Heart left ventricle (tissue), 16 donors: ENCODE measurements at regions not wholly inside any gene's neighbourhood (a gene's known extent, or its start where the extent isn't known, plus 50 kb on each side); places are given as distances from the start of the nearest gene placed in this dataset.

ENCODE experiments used
- ATAC-seq, 4 donors: fragments of 200-7000 bp; cut with Tn5 transposase; one replicate each; pipeline ENCODE4 v1.9.1; 2020 to 2022; ENCODE audit warnings: moderate library complexity in 4 of 4, mild to moderate bottlenecking in 3 of 4, moderate number of reproducible peaks in 1 of 4
- DNase-seq, 5 donors: peaks; one replicate each; pipeline ENCODE4 v3.0.0-alpha.2; 2020
- H3K27ac ChIP-seq, 12 donors: fragments of 200-600 bp; sonication (generic) in 4 of 12; one replicate each; pipeline versions ENCODE4 v1.5.0 to v1.8.0; 2016 to 2022; ENCODE audit warnings: mild to moderate bottlenecking in 2 of 12
- H3K27me3 ChIP-seq, 9 donors: fragments of 200-600 bp; sonication (generic) in 2 of 9; one replicate each; pipeline versions ENCODE4 v1.5.1 to v1.8.0; 2016 to 2022; ENCODE audit warnings: mild to moderate bottlenecking in 3 of 9
- H3K36me3 ChIP-seq, 9 donors: fragments of 200-600 bp; sonication (generic) in 2 of 9; one replicate each; pipeline versions ENCODE4 v1.5.0 to v1.8.0; 2018 to 2022; ENCODE audit warnings: mild to moderate bottlenecking in 2 of 9
- H3K4me1 ChIP-seq, 12 donors: fragments of 200-600 bp; sonication (generic) in 4 of 12; one replicate each; pipeline versions ENCODE4 v1.5.0 to v1.8.0; 2016 to 2022; ENCODE audit warnings: mild to moderate bottlenecking in 3 of 12
- H3K4me3 ChIP-seq, 12 donors: fragments of 200-600 bp; sonication (generic) in 4 of 12; one replicate each; pipeline versions ENCODE4 v1.5.0 to v1.8.0; 2017 to 2022; ENCODE audit warnings: mild to moderate bottlenecking in 9 of 12, moderate library complexity in 4 of 12
- H3K9me3 ChIP-seq, 12 donors: fragments of 200-600 bp; sonication (generic) in 4 of 12; one replicate each; pipeline versions ENCODE4 v1.5.0 to v1.8.0; 2016 to 2022; ENCODE audit warnings: mild to moderate bottlenecking in 1 of 12
- POLR2A ChIP-seq, 2 donors: fragments of 450-650 bp; IDR thresholded peaks; one replicate each; pipeline ENCODE4 v1.6.1; 2017; ENCODE audit warnings: antibody characterized with exemption in 2 of 2, mild to moderate bottlenecking in 2 of 2, moderate library complexity in 2 of 2
- WGBS, 4 donors: extraction: QIAGEN DNeasy Blood & Tissue Kit in 2 of 4; methylation state at CpG; one replicate each; pipeline versions ENCODE4 v1.1.5 to v1.1.7; 2013 to 2018; 5-methylcytosine and 5-hydroxymethylcytosine counted together
- intact Hi-C, 10 donors: fragments of 100-400 bp; cut with DNase I; formaldehyde crosslinking; loops; one replicate each; pipeline versions ENCODE4 v1.11.1 to v1.14.2; 2022
- TF ChIP-seq, protein P1 (sequence below), 12 donors: fragments of 200-600 bp; sonication (generic) in 4 of 12; IDR thresholded peaks; one replicate each; pipeline versions ENCODE4 v1.5.0 to v1.8.0; 2018 to 2022; ENCODE audit warnings: antibody characterized with exemption in 12 of 12, mild to moderate bottlenecking in 5 of 12
- donor health status: ischemic (EF 13 %, LVEDD 7.1; RV severe dilation, severe dysfunction).
- donor health status: healthy with polysubstance abuse.
- donor health status: DM: no; HTN: yes; CAD: no.
- donor health status: DM: no; HTN: no; CAD: no.
- donor health status: ischemic (EF 25% LVEDD 6.9; RV normal size, moderate dysfunction).
- donor health status: ischemic (EF 25% LVEDD 5.7; RV mildly dilated, moderate dysfunction).
- donor health status: healthy.
- donor health status: DM: yes; HTN: yes; CAD: no.
- donor health status: ischemic (EF 35%, LVEDD 5.7; RV mildly dilated, moderate dysfunction).
- donor health status: nonischemic (EF 11% LVEDD 7.7; RV severe dilation, severe dysfunction).
- donor health status: DM: yes; HTN: yes; CAD: no.
- donor health status: PGD.
- donor health status: ischemic (EF 29% LVEDD 5.4; RV normal size, mild dysfunction).
- donor health status: nonischemic (EF 23%, LVEDD 6.1; RV moderate dilation, normal function).

DNA sequence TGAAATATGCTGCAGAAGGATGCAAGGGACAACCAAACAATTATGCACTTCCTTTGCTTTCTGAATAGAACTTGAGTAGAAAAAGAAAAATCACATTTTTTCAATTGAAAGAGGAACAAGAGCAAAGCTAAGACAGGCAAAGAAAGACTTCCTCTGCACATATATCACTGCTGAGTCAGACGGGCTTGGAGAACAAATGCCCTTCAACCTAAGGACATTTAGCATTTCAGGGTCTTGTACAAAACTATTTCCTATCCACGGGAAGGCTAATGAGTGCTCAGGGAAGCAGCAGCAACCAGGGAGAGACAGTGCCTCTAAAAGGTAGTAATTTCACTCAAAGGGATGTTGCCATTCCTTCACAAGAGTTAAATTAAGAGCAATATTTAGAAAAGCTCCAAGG is 570.0 kb upstream of the GCFC2 start:
- 34 to 39% (median 35%) methylated on average over 2 of the region's 2 CpGs for WGBS, 4 donors
- TF ChIP-seq, protein P1, sequence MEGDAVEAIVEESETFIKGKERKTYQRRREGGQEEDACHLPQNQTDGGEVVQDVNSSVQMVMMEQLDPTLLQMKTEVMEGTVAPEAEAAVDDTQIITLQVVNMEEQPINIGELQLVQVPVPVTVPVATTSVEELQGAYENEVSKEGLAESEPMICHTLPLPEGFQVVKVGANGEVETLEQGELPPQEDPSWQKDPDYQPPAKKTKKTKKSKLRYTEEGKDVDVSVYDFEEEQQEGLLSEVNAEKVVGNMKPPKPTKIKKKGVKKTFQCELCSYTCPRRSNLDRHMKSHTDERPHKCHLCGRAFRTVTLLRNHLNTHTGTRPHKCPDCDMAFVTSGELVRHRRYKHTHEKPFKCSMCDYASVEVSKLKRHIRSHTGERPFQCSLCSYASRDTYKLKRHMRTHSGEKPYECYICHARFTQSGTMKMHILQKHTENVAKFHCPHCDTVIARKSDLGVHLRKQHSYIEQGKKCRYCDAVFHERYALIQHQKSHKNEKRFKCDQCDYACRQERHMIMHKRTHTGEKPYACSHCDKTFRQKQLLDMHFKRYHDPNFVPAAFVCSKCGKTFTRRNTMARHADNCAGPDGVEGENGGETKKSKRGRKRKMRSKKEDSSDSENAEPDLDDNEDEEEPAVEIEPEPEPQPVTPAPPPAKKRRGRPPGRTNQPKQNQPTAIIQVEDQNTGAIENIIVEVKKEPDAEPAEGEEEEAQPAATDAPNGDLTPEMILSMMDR (IDR thresholded peaks at IDR 0.05): no peak
- no peak for TF ChIP-seq POLR2A (IDR thresholded peaks at IDR 0.05)
- Histone ChIP-seq H3K4me3 (no peak overlapping the region), H3K27me3 (no peaks in the 10 kb centered on the region), H3K4me1 (no peaks in the 10 kb centered on the region), H3K9me3 (no peaks in the 10 kb centered on the region), H3K36me3 (no peaks in the 10 kb centered on the region), H3K27ac (no peak overlapping the region)
- intact Hi-C loops: no loop called here
- DNase-seq (no peak), ATAC-seq (no peak)

DNA sequence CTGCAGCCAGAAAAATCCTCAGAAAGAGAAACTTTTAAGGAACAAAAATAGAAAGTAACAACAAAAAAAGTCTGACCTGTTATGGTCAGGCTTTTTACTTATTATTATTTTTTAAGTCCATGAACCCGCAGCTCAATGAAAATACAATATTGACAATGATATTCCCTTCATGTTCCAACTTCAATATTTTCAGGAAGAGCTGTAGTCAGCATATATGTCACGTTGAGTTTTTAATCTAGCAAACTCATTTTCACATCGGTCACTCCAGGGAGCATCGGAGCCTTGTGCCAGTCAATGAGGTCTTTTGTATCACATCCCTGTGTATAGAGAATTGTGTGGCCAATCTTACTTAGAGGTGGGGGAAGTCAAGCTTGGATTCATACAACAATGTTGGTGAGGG is 568.4 kb upstream of the GCFC2 start:
- no peak overlapping the region for H3K27ac ChIP-seq
- intact Hi-C loops: no loop called here
- TF ChIP-seq, protein P1 (IDR thresholded peaks at IDR 0.05): no peak
- no peak for TF ChIP-seq POLR2A (IDR thresholded peaks at IDR 0.05)
- DNase-seq: no peak
- no peak overlapping the region for H3K4me3 ChIP-seq
- 63 to 88% (median 69%) methylated on average over 4 of the region's 4 CpGs for WGBS, 4 donors
- no peaks in the 10 kb centered on the region for H3K36me3 ChIP-seq
- no peaks in the 10 kb centered on the region for H3K27me3 ChIP-seq
- no peaks in the 10 kb centered on the region for H3K4me1 ChIP-seq
- H3K9me3 ChIP-seq: no peaks in the 10 kb centered on the region
- ATAC-seq: no peak

DNA sequence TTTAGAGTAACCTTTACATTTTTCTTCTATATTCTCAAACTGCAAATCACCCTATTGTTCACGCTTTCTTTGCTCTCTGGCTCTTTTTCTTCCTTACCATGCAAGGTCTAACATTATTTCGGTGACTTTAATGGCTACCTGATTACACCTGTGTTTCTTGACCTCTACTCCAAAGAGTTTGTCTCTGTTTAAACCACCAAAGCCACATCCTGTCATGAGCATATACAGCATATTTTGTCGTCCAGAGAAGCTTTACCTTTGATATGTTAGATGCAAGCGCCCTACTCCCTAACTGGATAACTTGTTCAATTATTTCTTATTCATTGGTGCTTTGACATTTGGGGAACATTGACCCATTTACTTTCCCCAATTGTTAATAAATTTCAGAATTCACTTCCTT is 565.1 kb upstream of the GCFC2 start:
- intact Hi-C loops: no loop called here
- DNase-seq: no peak
- Histone ChIP-seq H3K27me3 (no peaks in the 10 kb centered on the region), H3K4me3 (no peak overlapping the region), H3K36me3 (no peaks in the 10 kb centered on the region), H3K9me3 (no peaks in the 10 kb centered on the region), H3K4me1 (no peaks in the 10 kb centered on the region), H3K27ac (no peak overlapping the region)
- TF ChIP-seq, protein P1 (IDR thresholded peaks at IDR 0.05): no peak
- TF ChIP-seq POLR2A (IDR thresholded peaks at IDR 0.05): no peak
- WGBS, 4 donors: 86 to 94% (median 90%) methylated on average over 4 of the region's 4 CpGs
- no peak for ATAC-seq

DNA sequence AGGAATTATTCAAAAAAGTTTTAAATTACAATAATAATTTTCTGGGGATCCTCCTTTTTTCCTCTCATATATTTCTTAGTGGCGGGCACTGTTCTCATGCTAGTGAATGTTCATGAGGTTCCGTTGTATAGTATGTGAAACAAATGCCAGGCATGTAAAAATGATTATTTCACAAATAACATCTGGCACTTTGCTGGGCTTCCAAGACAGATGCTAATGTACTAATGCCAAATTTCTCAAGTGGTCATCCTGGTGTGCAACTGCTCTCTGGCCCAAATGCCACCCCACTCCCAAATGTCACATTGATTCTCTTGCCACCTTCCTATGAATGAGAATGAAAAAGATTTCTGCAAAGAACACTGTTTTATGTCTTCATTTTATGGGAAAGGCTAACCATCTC is 564.0 kb upstream of the GCFC2 start:
- no peaks in the 10 kb centered on the region for H3K9me3 ChIP-seq
- H3K4me3 ChIP-seq: no peak overlapping the region
- H3K27me3 ChIP-seq: no peaks in the 10 kb centered on the region
- 91 to 96% (median 94%) methylated on average over 2 of the region's 2 CpGs for WGBS, 4 donors
- no peak for DNase-seq
- no peaks in the 10 kb centered on the region for H3K4me1 ChIP-seq
- no peak for TF ChIP-seq POLR2A (IDR thresholded peaks at IDR 0.05)
- TF ChIP-seq, protein P1 (IDR thresholded peaks at IDR 0.05): no peak
- H3K36me3 ChIP-seq: no peaks in the 10 kb centered on the region
- no peak for ATAC-seq
- intact Hi-C loops: no loop called here
- no peak overlapping the region for H3K27ac ChIP-seq
